GM23338 (cell line): ENCODE measurements at regions not wholly inside any gene's neighbourhood (a gene's known extent, or its start where the extent isn't known, plus 50 kb on each side); places are given as distances from the start of the nearest gene placed in this dataset.

Experiments used
- ATAC-seq: fragments of 200-7000 bp; cut with Tn5 transposase; 3 replicates; pipeline ENCODE4 v1.9.1; 2020
- DNase-seq: peaks from one replicate; pipeline ENCODE4 v3.0.0-alpha.2; 2015; ENCODE audit warnings: low spot score
- H2AFZ ChIP-seq: fragments of 200-600 bp; sonication (generic); 2 replicates; pipeline ENCODE4 v1.8.0; 2016; ENCODE audit warnings: antibody characterized with exemption, mild to moderate bottlenecking, moderate library complexity
- H3F3A ChIP-seq: fragments of 200-600 bp; sonication (generic); replicated peaks from 2 replicates; pipeline ENCODE4 v1.8.0; 2017; ENCODE audit warnings: antibody characterized with exemption, mixed run types, low read depth
- H3K27ac ChIP-seq: fragments of 200-600 bp; sonication (generic); 2 replicates; pipeline ENCODE4 v1.6.1; 2016; ENCODE audit warnings: low read depth
- H3K27me3 ChIP-seq: fragments of 200-600 bp; sonication (generic); 2 replicates; pipeline ENCODE4 v1.8.0; 2016; ENCODE audit warnings: mild to moderate bottlenecking, mixed run types, moderate library complexity; ENCODE audit not compliant: insufficient read depth
- H3K36me3 ChIP-seq: fragments of 200-600 bp; sonication (generic); 2 replicates; pipeline ENCODE4 v1.8.0; 2016; ENCODE audit warnings: mild to moderate bottlenecking; ENCODE audit not compliant: insufficient read depth
- H3K4me1 ChIP-seq: fragments of 200-600 bp; sonication (generic); 2 replicates; pipeline ENCODE4 v1.8.0; 2016; ENCODE audit warnings: mild to moderate bottlenecking, moderate library complexity; ENCODE audit not compliant: insufficient read depth
- H3K4me2 ChIP-seq: fragments of 200-600 bp; sonication (generic); 2 replicates; pipeline ENCODE4 v1.7.1; 2017; ENCODE audit warnings: mixed run types
- H3K4me3 ChIP-seq: fragments of 200-600 bp; sonication (generic); 2 replicates; pipeline ENCODE4 v1.6.1; 2016; ENCODE audit warnings: mixed run types
- H3K79me2 ChIP-seq: fragments of 200-600 bp; sonication (generic); replicated peaks from 2 replicates; pipeline ENCODE4 v1.8.0; 2017; ENCODE audit warnings: mild to moderate bottlenecking; ENCODE audit not compliant: insufficient read depth
- H3K9me2 ChIP-seq: fragments of 200-600 bp; sonication (generic); 2 replicates; pipeline ENCODE4 v1.8.0; 2017; ENCODE audit not compliant: insufficient read depth
- H4K20me1 ChIP-seq: fragments of 200-600 bp; sonication (generic); replicated peaks from 2 replicates; pipeline ENCODE4 v1.8.0; 2017; ENCODE audit warnings: mild to moderate bottlenecking; ENCODE audit not compliant: insufficient read depth
- H3K27ac Mint-ChIP-seq: 2 replicates; pipeline ENCODE4 v1.8.0; 2020; ENCODE audit warnings: inconsistent platforms, mild to moderate bottlenecking, moderate library complexity, mixed read lengths
- H3K27me3 Mint-ChIP-seq: 3 replicates; pipeline ENCODE4 v1.8.0; 2022; ENCODE audit warnings: low read depth, mild to moderate bottlenecking, moderate library complexity, mixed read lengths, inconsistent platforms; ENCODE audit not compliant: insufficient read depth, poor library complexity
- H3K36me3 Mint-ChIP-seq: 3 replicates; pipeline ENCODE4 v1.8.0; 2021; ENCODE audit warnings: low read depth, mild to moderate bottlenecking, inconsistent platforms, moderate library complexity, mixed read lengths
- H3K4me1 Mint-ChIP-seq: 3 replicates; pipeline ENCODE4 v1.8.0; 2020; ENCODE audit warnings: mild to moderate bottlenecking, inconsistent platforms, mixed read lengths
- H3K4me3 Mint-ChIP-seq: 3 replicates; pipeline ENCODE4 v1.8.0; 2021; ENCODE audit warnings: moderate library complexity, mild to moderate bottlenecking, inconsistent platforms, mixed read lengths
- H3K9me3 Mint-ChIP-seq: 3 replicates; pipeline ENCODE4 v1.8.0; 2020; ENCODE audit warnings: moderate library complexity, mild to moderate bottlenecking, inconsistent platforms, mixed read lengths
- CTCF ChIP-seq, 2 experiments: fragments of 200-600 bp in 1 of 2; sonication (generic) in 1 of 2; conservative IDR thresholded peaks; 2 replicates each; pipeline versions ENCODE4 v1.5.1 to v1.6.1; 2016 to 2017; ENCODE audit warnings: antibody characterized with exemption in 2 of 2, low read depth in 2 of 2, mild to moderate bottlenecking in 2 of 2, moderate library complexity in 1 of 2
- TF ChIP-seq, protein P1 (sequence below): fragments of 250-450 bp; sonication (Bioruptor Pico); IDR thresholded peaks from 2 replicates; pipeline ENCODE4 v1.5.0; 2020; ENCODE audit warnings: mild to moderate bottlenecking, moderate library complexity

DNA sequence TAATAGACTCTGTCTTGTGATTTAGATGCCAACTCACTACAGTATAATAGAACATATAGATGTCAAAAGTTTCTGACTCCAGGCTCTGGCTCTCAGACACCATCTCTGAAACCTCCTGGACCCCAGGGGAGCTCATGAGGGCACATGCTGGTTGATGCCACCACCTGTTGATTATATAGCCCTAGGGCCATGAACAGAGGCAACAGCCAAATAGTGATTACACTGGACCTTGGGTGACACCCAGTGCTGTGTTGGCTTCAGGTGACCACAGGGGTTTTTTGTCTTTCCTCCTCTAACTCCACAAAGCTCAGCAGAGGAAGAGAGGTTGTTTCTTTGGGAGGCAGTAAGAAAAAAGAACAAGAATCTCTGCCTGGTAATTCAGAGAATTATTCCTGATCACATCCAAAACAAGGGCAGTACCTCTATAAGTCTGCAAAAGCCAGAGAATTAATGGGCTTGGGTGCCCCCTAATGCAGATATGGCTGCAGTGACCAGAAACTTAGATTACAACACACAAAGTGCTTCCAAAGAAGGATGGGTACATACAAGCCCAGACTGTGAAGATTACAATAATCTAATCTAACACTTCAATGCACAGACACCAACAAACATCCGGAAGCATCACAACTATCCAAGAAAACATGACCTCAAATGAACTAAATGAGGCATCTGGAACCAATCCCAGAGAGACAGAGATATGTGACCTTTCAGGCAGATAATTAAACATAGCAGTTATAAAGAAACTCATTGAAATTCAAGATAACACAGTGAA lies 1920.6 kb downstream of the ARAP2 start:
- DNase-seq, result peak; percentile 5
- Histone ChIP-seq H3K4me3 (no peak overlapping the region), H4K20me1 (no peaks in the 10 kb centered on the region), H3K36me3 (no peaks in the 10 kb centered on the region), H3K9me2 (peaks cover 6% of the 10 kb centered on the region), H3K27me3 (no peaks in the 10 kb centered on the region), H3K4me1 (0 out of 2 replicates have a peak, but pooled peaks cover 8% of the 10 kb centered on the region), H3K79me2 (no peaks in the 10 kb centered on the region), H3K4me2 (no peak overlapping the region), H3K27ac (no peak overlapping the region), H3F3A (no peaks in the 10 kb centered on the region), H2AFZ (no peak overlapping the region)
- no peak overlapping the region for H3K4me3 Mint-ChIP-seq
- peaks cover 14% of the 10 kb centered on the region; the same call in 1 of the 3 replicates for H3K36me3 Mint-ChIP-seq
- H3K9me3 Mint-ChIP-seq, result no peaks in the 10 kb centered on the region
- no peak for ATAC-seq
- no peak overlapping the region for H3K27ac Mint-ChIP-seq
- H3K4me1 Mint-ChIP-seq, result peaks cover 8% of the 10 kb centered on the region
- TF ChIP-seq, protein P1, sequence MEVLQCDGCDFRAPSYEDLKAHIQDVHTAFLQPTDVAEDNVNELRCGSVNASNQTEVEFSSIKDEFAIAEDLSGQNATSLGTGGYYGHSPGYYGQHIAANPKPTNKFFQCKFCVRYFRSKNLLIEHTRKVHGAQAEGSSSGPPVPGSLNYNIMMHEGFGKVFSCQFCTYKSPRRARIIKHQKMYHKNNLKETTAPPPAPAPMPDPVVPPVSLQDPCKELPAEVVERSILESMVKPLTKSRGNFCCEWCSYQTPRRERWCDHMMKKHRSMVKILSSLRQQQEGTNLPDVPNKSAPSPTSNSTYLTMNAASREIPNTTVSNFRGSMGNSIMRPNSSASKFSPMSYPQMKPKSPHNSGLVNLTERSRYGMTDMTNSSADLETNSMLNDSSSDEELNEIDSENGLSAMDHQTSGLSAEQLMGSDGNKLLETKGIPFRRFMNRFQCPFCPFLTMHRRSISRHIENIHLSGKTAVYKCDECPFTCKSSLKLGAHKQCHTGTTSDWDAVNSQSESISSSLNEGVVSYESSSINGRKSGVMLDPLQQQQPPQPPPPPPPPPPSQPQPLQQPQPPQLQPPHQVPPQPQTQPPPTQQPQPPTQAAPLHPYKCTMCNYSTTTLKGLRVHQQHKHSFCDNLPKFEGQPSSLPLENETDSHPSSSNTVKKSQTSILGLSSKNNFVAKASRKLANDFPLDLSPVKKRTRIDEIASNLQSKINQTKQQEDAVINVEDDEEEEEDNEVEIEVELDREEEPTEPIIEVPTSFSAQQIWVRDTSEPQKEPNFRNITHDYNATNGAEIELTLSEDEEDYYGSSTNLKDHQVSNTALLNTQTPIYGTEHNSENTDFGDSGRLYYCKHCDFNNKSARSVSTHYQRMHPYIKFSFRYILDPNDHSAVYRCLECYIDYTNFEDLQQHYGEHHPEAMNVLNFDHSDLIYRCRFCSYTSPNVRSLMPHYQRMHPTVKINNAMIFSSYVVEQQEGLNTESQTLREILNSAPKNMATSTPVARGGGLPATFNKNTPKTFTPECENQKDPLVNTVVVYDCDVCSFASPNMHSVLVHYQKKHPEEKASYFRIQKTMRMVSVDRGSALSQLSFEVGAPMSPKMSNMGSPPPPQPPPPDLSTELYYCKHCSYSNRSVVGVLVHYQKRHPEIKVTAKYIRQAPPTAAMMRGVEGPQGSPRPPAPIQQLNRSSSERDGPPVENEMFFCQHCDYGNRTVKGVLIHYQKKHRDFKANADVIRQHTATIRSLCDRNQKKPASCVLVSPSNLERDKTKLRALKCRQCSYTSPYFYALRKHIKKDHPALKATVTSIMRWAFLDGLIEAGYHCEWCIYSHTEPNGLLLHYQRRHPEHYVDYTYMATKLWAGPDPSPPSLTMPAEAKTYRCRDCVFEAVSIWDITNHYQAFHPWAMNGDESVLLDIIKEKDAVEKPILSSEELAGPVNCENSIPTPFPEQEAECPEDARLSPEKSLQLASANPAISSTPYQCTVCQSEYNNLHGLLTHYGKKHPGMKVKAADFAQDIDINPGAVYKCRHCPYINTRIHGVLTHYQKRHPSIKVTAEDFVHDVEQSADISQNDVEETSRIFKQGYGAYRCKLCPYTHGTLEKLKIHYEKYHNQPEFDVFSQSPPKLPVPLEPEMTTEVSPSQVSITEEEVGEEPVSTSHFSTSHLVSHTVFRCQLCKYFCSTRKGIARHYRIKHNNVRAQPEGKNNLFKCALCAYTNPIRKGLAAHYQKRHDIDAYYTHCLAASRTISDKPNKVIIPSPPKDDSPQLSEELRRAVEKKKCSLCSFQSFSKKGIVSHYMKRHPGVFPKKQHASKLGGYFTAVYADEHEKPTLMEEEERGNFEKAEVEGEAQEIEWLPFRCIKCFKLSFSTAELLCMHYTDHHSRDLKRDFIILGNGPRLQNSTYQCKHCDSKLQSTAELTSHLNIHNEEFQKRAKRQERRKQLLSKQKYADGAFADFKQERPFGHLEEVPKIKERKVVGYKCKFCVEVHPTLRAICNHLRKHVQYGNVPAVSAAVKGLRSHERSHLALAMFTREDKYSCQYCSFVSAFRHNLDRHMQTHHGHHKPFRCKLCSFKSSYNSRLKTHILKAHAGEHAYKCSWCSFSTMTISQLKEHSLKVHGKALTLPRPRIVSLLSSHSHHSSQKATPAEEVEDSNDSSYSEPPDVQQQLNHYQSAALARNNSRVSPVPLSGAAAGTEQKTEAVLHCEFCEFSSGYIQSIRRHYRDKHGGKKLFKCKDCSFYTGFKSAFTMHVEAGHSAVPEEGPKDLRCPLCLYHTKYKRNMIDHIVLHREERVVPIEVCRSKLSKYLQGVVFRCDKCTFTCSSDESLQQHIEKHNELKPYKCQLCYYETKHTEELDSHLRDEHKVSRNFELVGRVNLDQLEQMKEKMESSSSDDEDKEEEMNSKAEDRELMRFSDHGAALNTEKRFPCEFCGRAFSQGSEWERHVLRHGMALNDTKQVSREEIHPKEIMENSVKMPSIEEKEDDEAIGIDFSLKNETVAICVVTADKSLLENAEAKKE (CRISPR knock-in tag), result no peak
- TF ChIP-seq CTCF (conservative IDR thresholded peaks at IDR 0.05; ENCODE audit: low read depth in 2 of 2), result peak; percentile 28 to 46; a peak in 3 of 4 replicates
- H3K27me3 Mint-ChIP-seq, result peaks cover 3% of the 10 kb centered on the region
